Tibial nerve (tissue), 4 donors: ENCODE measurements at regions not wholly inside any gene's neighbourhood (a gene's known extent, or its start where the extent isn't known, plus 50 kb on each side); places are given as distances from the start of the nearest gene placed in this dataset.

Experiments
- EP300 ChIP-seq, 2 donors: sonication (generic); formaldehyde crosslinking; IDR thresholded peaks; one replicate each; pipeline ENCODE4 v1.6.1; 2017; ENCODE audit warnings: antibody characterized with exemption in 2 of 2, mild to moderate bottlenecking in 1 of 2
- POLR2A ChIP-seq, 2 donors: fragments of 450-650 bp; IDR thresholded peaks; one replicate each; pipeline ENCODE4 v1.6.1; 2017; ENCODE audit warnings: antibody characterized with exemption in 2 of 2, mild to moderate bottlenecking in 2 of 2, moderate library complexity in 2 of 2
- TF ChIP-seq, protein P1 (sequence below), 5 experiments: fragments of 200-600 bp in 3 of 5; fragments of 450-650 bp in 2 of 5; sonication (generic) in 3 of 5; IDR thresholded peaks; one replicate each; pipeline ENCODE4 v1.5.1; 2016 to 2019; ENCODE audit warnings: antibody characterized with exemption in 5 of 5, mild to moderate bottlenecking in 3 of 5, moderate library complexity in 2 of 5

GRCh38 chr20:24797745-24798655, 151.1 kb upstream of the CST7 start:
- TF ChIP-seq, protein P1, sequence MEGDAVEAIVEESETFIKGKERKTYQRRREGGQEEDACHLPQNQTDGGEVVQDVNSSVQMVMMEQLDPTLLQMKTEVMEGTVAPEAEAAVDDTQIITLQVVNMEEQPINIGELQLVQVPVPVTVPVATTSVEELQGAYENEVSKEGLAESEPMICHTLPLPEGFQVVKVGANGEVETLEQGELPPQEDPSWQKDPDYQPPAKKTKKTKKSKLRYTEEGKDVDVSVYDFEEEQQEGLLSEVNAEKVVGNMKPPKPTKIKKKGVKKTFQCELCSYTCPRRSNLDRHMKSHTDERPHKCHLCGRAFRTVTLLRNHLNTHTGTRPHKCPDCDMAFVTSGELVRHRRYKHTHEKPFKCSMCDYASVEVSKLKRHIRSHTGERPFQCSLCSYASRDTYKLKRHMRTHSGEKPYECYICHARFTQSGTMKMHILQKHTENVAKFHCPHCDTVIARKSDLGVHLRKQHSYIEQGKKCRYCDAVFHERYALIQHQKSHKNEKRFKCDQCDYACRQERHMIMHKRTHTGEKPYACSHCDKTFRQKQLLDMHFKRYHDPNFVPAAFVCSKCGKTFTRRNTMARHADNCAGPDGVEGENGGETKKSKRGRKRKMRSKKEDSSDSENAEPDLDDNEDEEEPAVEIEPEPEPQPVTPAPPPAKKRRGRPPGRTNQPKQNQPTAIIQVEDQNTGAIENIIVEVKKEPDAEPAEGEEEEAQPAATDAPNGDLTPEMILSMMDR (IDR thresholded peaks at IDR 0.05): no peak
- no peak for TF ChIP-seq POLR2A (IDR thresholded peaks at IDR 0.05)
- TF ChIP-seq EP300 (IDR thresholded peaks at IDR 0.05): no peak
